Astrocyte (in vitro differentiated cells and primary cell): ENCODE measurements at regions not wholly inside any gene's neighbourhood (a gene's known extent, or its start where the extent isn't known, plus 50 kb on each side); places are given as distances from the start of the nearest gene placed in this dataset.

Experiments used
- CTCF ChIP-seq: IDR thresholded peaks from 2 replicates; pipeline ENCODE4 v1.5.1; 2011; ENCODE audit warnings: low read depth, mild to moderate bottlenecking, inconsistent platforms, low read length, moderate library complexity; ENCODE audit not compliant: insufficient read depth
- EZH2 ChIP-seq: IDR thresholded peaks from 2 replicates; pipeline ENCODE4 v1.6.1; 2012; ENCODE audit warnings: mild to moderate bottlenecking, low read length, inconsistent platforms; ENCODE audit not compliant: insufficient read depth

DNA sequence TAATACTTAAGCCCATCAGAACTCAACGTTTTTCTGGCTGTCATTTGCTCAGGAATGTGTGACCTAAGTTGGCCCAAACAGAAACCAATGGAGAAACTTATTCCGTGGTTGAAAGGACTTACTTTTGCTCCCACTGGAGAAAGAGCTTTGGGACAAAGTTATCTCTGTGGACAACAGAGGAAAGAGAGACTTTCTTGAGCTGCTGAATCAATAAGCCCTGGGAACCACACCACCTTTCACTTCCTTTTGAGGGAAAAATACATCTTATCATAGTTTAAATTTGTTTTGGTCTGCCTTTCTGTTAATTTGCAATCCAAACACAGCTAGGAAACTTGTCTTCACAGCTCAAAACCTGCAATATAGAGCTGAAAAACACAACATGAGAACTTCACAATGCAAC, 62.8 kb upstream of the VCAN start:
- no peak for TF ChIP-seq CTCF
- no peak for TF ChIP-seq EZH2
